ENCODE measurements at regions not wholly inside any gene's neighbourhood (a gene's known extent, or its start where the extent isn't known, plus 50 kb on each side); places are given as distances from the start of the nearest gene placed in this dataset.

DNA sequence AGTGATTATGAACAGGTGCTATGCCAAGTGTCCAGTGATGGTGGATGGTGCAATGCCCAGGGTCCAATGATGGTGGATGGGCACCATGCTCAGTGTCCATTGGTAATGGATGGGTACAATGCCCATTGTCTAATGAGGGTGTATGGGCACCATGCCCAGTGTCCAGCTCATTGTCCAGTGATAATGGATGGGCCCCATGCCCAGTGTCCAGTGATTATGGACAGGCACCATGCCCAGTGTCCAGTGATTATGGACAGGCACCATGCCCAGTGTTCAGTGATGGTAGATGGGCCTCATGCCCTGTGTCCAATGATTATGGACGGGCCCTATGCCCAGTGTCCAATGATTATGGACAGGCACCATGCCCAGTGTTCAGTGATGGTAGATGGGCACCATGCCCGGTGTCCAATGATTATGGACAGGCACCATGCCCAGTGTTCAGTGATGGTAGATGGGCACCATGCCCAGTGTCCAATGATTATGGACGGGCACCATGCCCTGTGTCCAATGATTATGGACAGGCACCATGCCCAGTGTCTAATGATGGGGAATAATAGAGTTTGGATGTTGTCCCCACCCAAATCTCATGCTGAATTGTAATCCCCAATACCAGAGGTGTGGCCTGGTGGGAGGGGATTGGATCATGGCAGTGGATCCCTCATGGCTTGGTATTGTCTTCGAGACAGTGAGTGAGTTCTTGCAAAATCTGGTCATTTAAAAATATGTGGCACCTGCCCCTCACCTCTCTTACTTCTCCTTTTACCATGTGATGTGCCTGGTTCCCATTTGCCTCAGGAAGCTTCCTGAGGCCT is 87.8 kb downstream of the ANKRD10 start:
- FAIRE-seq (peak; percentile 23), DNase-seq (ENCODE audit: low spot score) (no peak)
